Middle frontal gyrus (tissue), 1 donor: ENCODE measurements at regions not wholly inside any gene's neighbourhood (a gene's known extent, or its start where the extent isn't known, plus 50 kb on each side); places are given as distances from the start of the nearest gene placed in this dataset.
"Not testable (repeated sequence)": the region's sequence is repeated elsewhere in the genome, so short reads cannot be mapped to it uniquely, and the experiment has no call there.

Experiments
- DNase-seq: peaks from one replicate; pipeline ENCODE4 v3.0.0-alpha.2; 2015; ENCODE audit warnings: low spot score; ENCODE audit errors: extremely low spot score

- DNase-seq: no peak
Measured at GRCh38 chr12:124129132-124129531, 156.1 kb downstream of the ZNF664 start.

- no peak for DNase-seq
Measured at GRCh38 chr12:124130691-124131591, 157.9 kb downstream of the ZNF664 start.

GRCh38 chr12:124131659-124132058 is 158.6 kb downstream of the ZNF664 start:
- no peak for DNase-seq

- DNase-seq: no peak
Measured at GRCh38 chr12:124132530-124132929, 159.5 kb downstream of the ZNF664 start.

GRCh38 chr12:124136796-124137195 is 158.1 kb upstream of the RFLNA start:
- DNase-seq: no peak

GRCh38 chr12:124140944-124141486 is 153.9 kb upstream of the RFLNA start:
- DNase-seq: no peak

- not testable (repeated sequence) for DNase-seq
Measured at GRCh38 chr12:124141611-124142010, 153.3 kb upstream of the RFLNA start.

- no peak for DNase-seq
Measured at GRCh38 chr12:124142395-124143035, 152.4 kb upstream of the RFLNA start.

- DNase-seq: no peak
Measured at GRCh38 chr12:124143726-124144125, 151.2 kb upstream of the RFLNA start.

GRCh38 chr12:124144531-124145194 is 150.2 kb upstream of the RFLNA start:
- DNase-seq: no peak

- no peak for DNase-seq
Measured at GRCh38 chr12:124147027-124147426, 147.9 kb upstream of the RFLNA start.

GRCh38 chr12:124147575-124147974 is 147.3 kb upstream of the RFLNA start:
- no peak for DNase-seq

- DNase-seq: no peak
Measured at GRCh38 chr12:124148481-124149273, 146.2 kb upstream of the RFLNA start.

GRCh38 chr12:124149287-124149686 is 145.6 kb upstream of the RFLNA start:
- DNase-seq: no peak

- no peak for DNase-seq
Measured at GRCh38 chr12:124150168-124150567, 144.7 kb upstream of the RFLNA start.

GRCh38 chr12:124151583-124151982 is 143.3 kb upstream of the RFLNA start:
- no peak for DNase-seq

GRCh38 chr12:124152731-124153130 is 142.2 kb upstream of the RFLNA start:
- no peak for DNase-seq

- no peak for DNase-seq
Measured at GRCh38 chr12:124153392-124153791, 141.5 kb upstream of the RFLNA start.

GRCh38 chr12:124157406-124157805 is 137.5 kb upstream of the RFLNA start:
- DNase-seq: no peak

- no peak for DNase-seq
Measured at GRCh38 chr12:124159655-124160054, 135.2 kb upstream of the RFLNA start.
